ENCODE measurements at regions not wholly inside any gene's neighbourhood (a gene's known extent, or its start where the extent isn't known, plus 50 kb on each side); places are given as distances from the start of the nearest gene placed in this dataset.

DNA sequence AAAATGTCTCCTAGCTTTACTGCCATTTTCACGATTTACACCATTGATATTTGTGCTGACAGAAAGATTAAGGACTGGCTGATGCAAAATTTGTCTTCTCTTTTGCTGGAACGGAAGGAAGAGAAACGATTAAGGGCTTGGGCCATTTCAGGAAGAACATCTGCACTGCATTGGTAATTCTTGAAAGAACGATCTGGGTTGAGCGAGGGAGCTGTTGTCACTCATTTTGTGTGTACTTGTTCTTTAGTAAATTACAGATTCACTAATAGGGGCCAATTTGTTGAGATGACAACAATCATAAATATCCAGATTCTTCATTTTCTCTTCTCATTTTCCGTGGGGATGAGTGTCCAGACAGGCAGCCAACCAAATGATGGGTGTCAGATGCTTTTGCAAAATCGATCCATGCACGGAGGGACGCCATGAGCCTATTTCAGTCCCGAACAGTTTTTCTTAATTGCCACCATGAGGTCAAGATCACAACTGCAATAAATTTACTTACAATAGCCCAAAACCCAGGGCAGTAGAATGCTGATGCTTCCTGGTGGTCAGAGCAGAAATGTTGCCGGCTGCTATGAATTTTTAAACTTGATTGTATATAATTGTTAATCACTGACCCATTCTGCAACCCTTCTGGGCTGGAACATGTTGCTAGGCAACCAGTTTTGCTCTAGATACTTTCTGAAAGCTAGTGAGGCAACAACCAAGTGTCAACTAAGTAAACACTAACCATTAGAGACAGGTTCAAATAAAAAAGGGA lies 132.4 kb upstream of the TIAM1 start:
- H3K27ac ChIP-seq (ENCODE audit: low read depth in 1 of 2, low read length in 2 of 2) = no peak overlapping the region
- 98% methylated on average over 5 of the region's 11 CpGs for WGBS (ENCODE audit: insufficient coverage)
- no peak overlapping the region for H2AFZ ChIP-seq (ENCODE audit: insufficient read depth, low read depth, low read length, poor library complexity, severe bottlenecking)
- no peak overlapping the region for H3K4me3 Mint-ChIP-seq
- H3K9me3 ChIP-seq (replicated peaks in 1 of 2; ENCODE audit: control insufficient read depth in 1 of 2, insufficient read depth in 1 of 2, low read length in 2 of 2) = peaks cover 12 to 14% of the 10 kb centered on the region in 2 donors
- no peak overlapping the region for H3K4me3 ChIP-seq (replicated peaks in 1 of 3; ENCODE audit: low read depth in 2 of 3, low read length in 3 of 3)
- peaks cover 0 to 7% (median 2%) of the 10 kb centered on the region in 3 donors for H3K27me3 Mint-ChIP-seq (ENCODE audit: low read depth in 3 of 3)
- no peaks in the 10 kb centered on the region for H3K36me3 ChIP-seq (replicated peaks in 1 of 2; ENCODE audit: control insufficient read depth in 1 of 2, insufficient read depth in 2 of 2, low read length in 2 of 2)
- H3K4me1 ChIP-seq (ENCODE audit: control insufficient read depth in 1 of 2, insufficient read depth in 2 of 2, low read length in 2 of 2) = peaks cover 0 to 7% of the 10 kb centered on the region in 2 donors
- intact Hi-C loops (cut with micrococcal nuclease) = no loop called here
- H3K4me1 Mint-ChIP-seq = peaks cover 4% of the 10 kb centered on the region
- DNase-seq = no peak
- H3K36me3 Mint-ChIP-seq = peaks cover 0 to 3% of the 10 kb centered on the region in 2 donors
- H3K9ac ChIP-seq (ENCODE audit: insufficient read depth, low read length, poor library complexity, severe bottlenecking) = no peak overlapping the region
- TF ChIP-seq CTCF (IDR thresholded peaks at IDR 0.05) = no peak
- H3K27me3 ChIP-seq (ENCODE audit: control insufficient read depth in 2 of 2, insufficient read depth in 2 of 2, low read length in 2 of 2) = no peaks in the 10 kb centered on the region
- H3K79me2 ChIP-seq (ENCODE audit: insufficient read depth, low read length) = no peaks in the 10 kb centered on the region
- no peak overlapping the region for H3K4me2 ChIP-seq (replicated peaks; ENCODE audit: extremely low read depth, low read length, poor library complexity, severe bottlenecking)
- H3K27ac Mint-ChIP-seq = no peak overlapping the region
- H4K20me1 ChIP-seq (ENCODE audit: insufficient read depth, low read length) = no peaks in the 10 kb centered on the region
- peaks cover 10 to 25% (median 18%) of the 10 kb centered on the region in 7 donors for H3K9me3 Mint-ChIP-seq

DNA sequence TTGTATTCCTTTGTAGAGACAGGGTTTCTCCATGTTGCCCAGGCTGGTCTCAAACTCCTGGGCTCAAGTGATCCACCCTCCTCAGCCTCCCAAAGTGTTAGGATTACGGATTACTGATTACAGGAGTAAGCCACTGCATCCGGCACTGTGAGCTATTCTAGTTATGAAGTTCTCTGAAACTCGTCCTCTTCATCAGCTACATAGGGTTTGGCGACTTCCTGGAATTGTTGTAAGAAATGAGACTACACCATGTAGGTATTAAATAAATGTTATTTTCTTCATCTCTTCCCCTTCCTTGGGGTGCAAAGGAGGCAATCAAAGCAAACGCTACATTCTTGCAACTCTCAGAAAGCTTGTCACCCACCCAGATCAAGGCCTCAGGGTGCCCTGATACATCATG lies 131.2 kb upstream of the TIAM1 start:
- Histone ChIP-seq H2AFZ (ENCODE audit: insufficient read depth, low read depth, low read length, poor library complexity, severe bottlenecking) (no peak overlapping the region), H3K4me1 (ENCODE audit: control insufficient read depth in 1 of 2, insufficient read depth in 2 of 2, low read length in 2 of 2) (peaks cover 0 to 7% of the 10 kb centered on the region in 2 donors), H3K4me2 (replicated peaks; ENCODE audit: extremely low read depth, low read length, poor library complexity, severe bottlenecking) (no peak overlapping the region), H3K27ac (ENCODE audit: low read depth in 1 of 2, low read length in 2 of 2) (no peak overlapping the region), H3K79me2 (ENCODE audit: insufficient read depth, low read length) (no peaks in the 10 kb centered on the region), H4K20me1 (ENCODE audit: insufficient read depth, low read length) (no peaks in the 10 kb centered on the region), H3K9ac (ENCODE audit: insufficient read depth, low read length, poor library complexity, severe bottlenecking) (no peak overlapping the region), H3K27me3 (ENCODE audit: control insufficient read depth in 2 of 2, insufficient read depth in 2 of 2, low read length in 2 of 2) (no peaks in the 10 kb centered on the region), H3K9me3 (replicated peaks in 1 of 2; ENCODE audit: control insufficient read depth in 1 of 2, insufficient read depth in 1 of 2, low read length in 2 of 2) (peaks cover under 1 to 1% of the 10 kb centered on the region in 2 donors), H3K36me3 (replicated peaks in 1 of 2; ENCODE audit: control insufficient read depth in 1 of 2, insufficient read depth in 2 of 2, low read length in 2 of 2) (no peaks in the 10 kb centered on the region), H3K4me3 (replicated peaks in 1 of 3; ENCODE audit: low read depth in 2 of 3, low read length in 3 of 3) (no peak overlapping the region)
- no peak overlapping the region for H3K27ac Mint-ChIP-seq
- H3K27me3 Mint-ChIP-seq (ENCODE audit: low read depth in 3 of 3) = peaks cover 0 to 7% (median 0%) of the 10 kb centered on the region in 3 donors
- no peaks in the 10 kb centered on the region for H3K36me3 Mint-ChIP-seq
- H3K4me1 Mint-ChIP-seq = peaks cover 4% of the 10 kb centered on the region
- no CpG with 5 or more reads among the region's 5 CpGs for WGBS (ENCODE audit: insufficient coverage)
- no peak overlapping the region for H3K4me3 Mint-ChIP-seq
- peaks cover 3 to 13% (median 8%) of the 10 kb centered on the region in 7 donors for H3K9me3 Mint-ChIP-seq
- intact Hi-C loops (cut with micrococcal nuclease) = no loop called here
- TF ChIP-seq CTCF (IDR thresholded peaks at IDR 0.05) = no peak
- no peak for DNase-seq

Measured in CD14-positive monocyte (primary cell).